ENCODE measurements at regions not wholly inside any gene's neighbourhood (a gene's known extent, or its start where the extent isn't known, plus 50 kb on each side); places are given as distances from the start of the nearest gene placed in this dataset.
"Not testable (repeated sequence)": the region's sequence is repeated elsewhere in the genome, so short reads cannot be mapped to it uniquely, and the experiment has no call there.

- DNase-seq = no peak
These were observed 125.5 kb upstream of the PRR20G start for GRCh38 chr3:127413318-127413673.

GRCh38 chr3:127412578-127413317, 124.9 kb upstream of the PRR20G start:
- no peak for DNase-seq

GRCh38 chr3:127411875-127412274, 124.0 kb upstream of the PRR20G start:
- not testable (repeated sequence) for DNase-seq

GRCh38 chr3:127411083-127411727, 123.4 kb upstream of the PRR20G start:
- no peak for DNase-seq

- DNase-seq = no peak
These were observed 122.8 kb upstream of the PRR20G start for GRCh38 chr3:127410678-127411077.

GRCh38 chr3:127410137-127410488, 122.3 kb upstream of the PRR20G start:
- DNase-seq = no peak

- DNase-seq = no peak
These were observed 121.7 kb upstream of the PRR20G start for GRCh38 chr3:127409421-127410136.

- peak in 1 of 2 experiments; percentile 15 for DNase-seq
These were observed 121.0 kb upstream of the PRR20G start for GRCh38 chr3:127408684-127409420.

GRCh38 chr3:127408022-127408683, 120.3 kb upstream of the PRR20G start:
- no peak for DNase-seq

GRCh38 chr3:127407026-127407939, 119.4 kb upstream of the PRR20G start:
- DNase-seq = no peak

GRCh38 chr3:127406309-127407025, 118.6 kb upstream of the PRR20G start:
- DNase-seq = no peak

GRCh38 chr3:127405791-127406190, 117.9 kb upstream of the PRR20G start:
- no peak for DNase-seq

GRCh38 chr3:127405010-127405598, 117.3 kb upstream of the PRR20G start:
- no peak for DNase-seq

- no peak for DNase-seq
These were observed 116.6 kb upstream of the PRR20G start for GRCh38 chr3:127404221-127405009.

- no peak for DNase-seq
These were observed 115.9 kb upstream of the PRR20G start for GRCh38 chr3:127403795-127404194.

- no peak for DNase-seq
These were observed 111.3 kb upstream of the PRR20G start for GRCh38 chr3:127399154-127399553.

GRCh38 chr3:127396473-127396872, 108.6 kb upstream of the PRR20G start:
- peak in 1 of 2 experiments; percentile 18 for DNase-seq

- no peak for DNase-seq
These were observed 108.0 kb upstream of the PRR20G start for GRCh38 chr3:127395663-127396355.
